B cell (primary cell): ENCODE measurements at regions not wholly inside any gene's neighbourhood (a gene's known extent, or its start where the extent isn't known, plus 50 kb on each side); places are given as distances from the start of the nearest gene placed in this dataset.

Source experiments
- EZH2 ChIP-seq: IDR thresholded peaks from 2 replicates; pipeline ENCODE4 v1.6.1; 2012; ENCODE audit warnings: borderline replicate concordance, low read depth, mild to moderate bottlenecking, moderate library complexity, low read length; ENCODE audit not compliant: insufficient read depth, poor library complexity, severe bottlenecking
- TF ChIP-seq, protein P1 (sequence below): fragments of 200-600 bp; IDR thresholded peaks from one replicate; pipeline ENCODE4 v1.8.0; 2022; ENCODE audit warnings: antibody characterized with exemption, mild to moderate bottlenecking

DNA sequence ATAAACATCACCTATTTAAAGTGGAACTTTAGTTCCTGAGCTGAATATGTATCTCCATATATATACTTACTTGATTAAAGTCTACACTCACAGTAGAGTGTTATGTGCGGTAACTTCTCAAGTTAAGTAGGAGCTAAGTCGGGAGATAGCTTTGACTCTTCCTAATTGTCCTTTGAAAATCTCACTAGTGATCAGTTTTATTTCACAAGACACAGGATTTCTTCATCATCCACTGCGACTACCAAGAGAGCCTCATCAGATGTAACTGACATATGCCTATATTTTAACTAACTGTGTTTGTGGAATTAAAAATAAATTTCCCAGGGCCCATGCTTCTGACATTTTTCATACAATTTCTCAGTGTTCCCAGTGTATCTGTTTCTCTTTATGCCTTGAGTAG is 1664.0 kb downstream of the EFNB2 start:
- TF ChIP-seq, protein P1, sequence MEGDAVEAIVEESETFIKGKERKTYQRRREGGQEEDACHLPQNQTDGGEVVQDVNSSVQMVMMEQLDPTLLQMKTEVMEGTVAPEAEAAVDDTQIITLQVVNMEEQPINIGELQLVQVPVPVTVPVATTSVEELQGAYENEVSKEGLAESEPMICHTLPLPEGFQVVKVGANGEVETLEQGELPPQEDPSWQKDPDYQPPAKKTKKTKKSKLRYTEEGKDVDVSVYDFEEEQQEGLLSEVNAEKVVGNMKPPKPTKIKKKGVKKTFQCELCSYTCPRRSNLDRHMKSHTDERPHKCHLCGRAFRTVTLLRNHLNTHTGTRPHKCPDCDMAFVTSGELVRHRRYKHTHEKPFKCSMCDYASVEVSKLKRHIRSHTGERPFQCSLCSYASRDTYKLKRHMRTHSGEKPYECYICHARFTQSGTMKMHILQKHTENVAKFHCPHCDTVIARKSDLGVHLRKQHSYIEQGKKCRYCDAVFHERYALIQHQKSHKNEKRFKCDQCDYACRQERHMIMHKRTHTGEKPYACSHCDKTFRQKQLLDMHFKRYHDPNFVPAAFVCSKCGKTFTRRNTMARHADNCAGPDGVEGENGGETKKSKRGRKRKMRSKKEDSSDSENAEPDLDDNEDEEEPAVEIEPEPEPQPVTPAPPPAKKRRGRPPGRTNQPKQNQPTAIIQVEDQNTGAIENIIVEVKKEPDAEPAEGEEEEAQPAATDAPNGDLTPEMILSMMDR, result no peak
- no peak for TF ChIP-seq EZH2
